Stomach (tissue), 4 donors: ENCODE measurements at regions not wholly inside any gene's neighbourhood (a gene's known extent, or its start where the extent isn't known, plus 50 kb on each side); places are given as distances from the start of the nearest gene placed in this dataset.

Experiments
- CTCF ChIP-seq, 7 experiments: fragments of 450-650 bp in 4 of 7; fragments of 200-600 bp in 3 of 7; sonication (generic) in 3 of 7; IDR thresholded peaks; one replicate each; pipeline ENCODE4 v1.5.1; 2016 to 2019; ENCODE audit warnings: antibody characterized with exemption in 7 of 7, control low read depth in 2 of 7, mild to moderate bottlenecking in 1 of 7
- POLR2A ChIP-seq, 4 donors: fragments of 450-650 bp; IDR thresholded peaks; one replicate each; pipeline ENCODE4 v1.6.1; 2016; ENCODE audit warnings: antibody characterized with exemption in 4 of 4, control low read depth in 2 of 4, mild to moderate bottlenecking in 1 of 4, moderate library complexity in 1 of 4
- POLR2AphosphoS5 ChIP-seq, 3 donors: sonication (generic); formaldehyde crosslinking; IDR thresholded peaks; one replicate each; pipeline ENCODE4 v1.6.1; 2016; ENCODE audit warnings: antibody characterized with exemption in 3 of 3

- TF ChIP-seq POLR2AphosphoS5 (IDR thresholded peaks at IDR 0.05): no peak
- no peak for TF ChIP-seq CTCF (IDR thresholded peaks at IDR 0.05)
- TF ChIP-seq POLR2A (IDR thresholded peaks at IDR 0.05): no peak
Observed at GRCh38 chr11:25658916-25659315, 673.0 kb upstream of the ANO3 start.
